ENCODE measurements at regions not wholly inside any gene's neighbourhood (a gene's known extent, or its start where the extent isn't known, plus 50 kb on each side); places are given as distances from the start of the nearest gene placed in this dataset.

DNA sequence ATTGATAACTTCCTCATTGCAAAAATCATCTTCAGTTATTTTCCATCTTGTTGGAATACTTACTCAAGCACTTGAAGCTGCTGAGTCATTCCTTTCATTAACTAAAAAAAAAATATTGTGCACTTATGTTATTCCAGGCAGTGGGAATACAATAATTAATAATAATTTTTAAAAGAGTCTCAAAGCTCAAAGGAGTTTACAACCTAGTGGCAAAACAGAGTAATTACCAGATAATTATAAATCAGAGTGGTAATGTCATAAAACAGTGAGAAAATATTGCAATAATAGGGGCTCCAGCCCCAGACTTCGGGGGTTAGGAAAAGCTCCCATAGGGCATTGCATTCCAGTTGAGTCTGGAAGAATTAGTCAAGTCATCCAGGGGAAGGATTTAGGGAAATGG, 79.6 kb downstream of the DDX53 start:
- no TSS peak for BruUV-seq (replicated peaks)
- H3K9ac ChIP-seq (ENCODE audit: low read length) = no peak overlapping the region
- intact Hi-C loops (cut with micrococcal nuclease) = no loop called here
- no peaks in the 10 kb centered on the region for H3K36me3 ChIP-seq (ENCODE audit: control insufficient read depth in 1 of 2, insufficient read depth in 2 of 2, low read length in 2 of 2)
- no peaks in the 10 kb centered on the region for H4K20me1 ChIP-seq (ENCODE audit: insufficient read depth)
- H3K4me3 ChIP-seq (replicated peaks in 1 of 2; ENCODE audit: low read depth in 1 of 2, low read length in 2 of 2) = no peak overlapping the region
- ATAC-seq (no peak), DNase-seq (ENCODE audit: low read depth, low spot score) (no peak)
- H2AFZ ChIP-seq (ENCODE audit: low read depth, low read length, poor library complexity, severe bottlenecking) = no peak overlapping the region
- no peaks in the 10 kb centered on the region for H3K27me3 ChIP-seq (ENCODE audit: insufficient read depth, low read length)
- TF ChIP-seq EZH2phosphoT487 (IDR thresholded peaks at IDR 0.05; ENCODE audit: borderline replicate concordance) (no peak), MAX (IDR thresholded peaks at IDR 0.05) (no peak), JUND (IDR thresholded peaks at IDR 0.05) (no peak), SIN3A (IDR thresholded peaks at IDR 0.05; ENCODE audit: low read depth) (no peak), ZNF274 (IDR thresholded peaks at IDR 0.05; ENCODE audit: low read depth, low read length) (no peak), ZFX (IDR thresholded peaks at IDR 0.05) (no peak), POLR2AphosphoS5 (IDR thresholded peaks at IDR 0.05; ENCODE audit: low read depth, low read length) (no peak), CEBPB (IDR thresholded peaks at IDR 0.05; ENCODE audit: low read depth) (no peak), SRF (IDR thresholded peaks at IDR 0.05; ENCODE audit: low read depth) (no peak), CBX3 (IDR thresholded peaks at IDR 0.05; ENCODE audit: low read depth) (no peak), POLR2A (IDR thresholded peaks at IDR 0.05; ENCODE audit: borderline replicate concordance, extremely low read depth, insufficient read depth, insufficient read length) (no peak), EZH2 (IDR thresholded peaks at IDR 0.05) (no peak), CTCF (IDR thresholded peaks at IDR 0.05 in 2 of 3, conservative IDR thresholded peaks at IDR 0.05 in 1 of 3; ENCODE audit: borderline replicate concordance in 1 of 3, insufficient read depth in 1 of 3, low read depth in 2 of 3, low read length in 2 of 3) (no peak; a peak in 1 of 6 replicates), EGR1 (IDR thresholded peaks at IDR 0.05; ENCODE audit: low read depth) (no peak), RAD21 (IDR thresholded peaks at IDR 0.05; ENCODE audit: low read depth) (no peak), ELF1 (IDR thresholded peaks at IDR 0.05; ENCODE audit: borderline replicate concordance, low read depth) (no peak), YY1 (IDR thresholded peaks at IDR 0.05; ENCODE audit: extremely low read depth, insufficient replicate concordance, low read depth, low read length) (no peak)
- TF ChIP-seq, protein P1, sequence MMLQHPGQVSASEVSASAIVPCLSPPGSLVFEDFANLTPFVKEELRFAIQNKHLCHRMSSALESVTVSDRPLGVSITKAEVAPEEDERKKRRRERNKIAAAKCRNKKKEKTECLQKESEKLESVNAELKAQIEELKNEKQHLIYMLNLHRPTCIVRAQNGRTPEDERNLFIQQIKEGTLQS (IDR thresholded peaks at IDR 0.05) = no peak
- TF ChIP-seq, protein P2, sequence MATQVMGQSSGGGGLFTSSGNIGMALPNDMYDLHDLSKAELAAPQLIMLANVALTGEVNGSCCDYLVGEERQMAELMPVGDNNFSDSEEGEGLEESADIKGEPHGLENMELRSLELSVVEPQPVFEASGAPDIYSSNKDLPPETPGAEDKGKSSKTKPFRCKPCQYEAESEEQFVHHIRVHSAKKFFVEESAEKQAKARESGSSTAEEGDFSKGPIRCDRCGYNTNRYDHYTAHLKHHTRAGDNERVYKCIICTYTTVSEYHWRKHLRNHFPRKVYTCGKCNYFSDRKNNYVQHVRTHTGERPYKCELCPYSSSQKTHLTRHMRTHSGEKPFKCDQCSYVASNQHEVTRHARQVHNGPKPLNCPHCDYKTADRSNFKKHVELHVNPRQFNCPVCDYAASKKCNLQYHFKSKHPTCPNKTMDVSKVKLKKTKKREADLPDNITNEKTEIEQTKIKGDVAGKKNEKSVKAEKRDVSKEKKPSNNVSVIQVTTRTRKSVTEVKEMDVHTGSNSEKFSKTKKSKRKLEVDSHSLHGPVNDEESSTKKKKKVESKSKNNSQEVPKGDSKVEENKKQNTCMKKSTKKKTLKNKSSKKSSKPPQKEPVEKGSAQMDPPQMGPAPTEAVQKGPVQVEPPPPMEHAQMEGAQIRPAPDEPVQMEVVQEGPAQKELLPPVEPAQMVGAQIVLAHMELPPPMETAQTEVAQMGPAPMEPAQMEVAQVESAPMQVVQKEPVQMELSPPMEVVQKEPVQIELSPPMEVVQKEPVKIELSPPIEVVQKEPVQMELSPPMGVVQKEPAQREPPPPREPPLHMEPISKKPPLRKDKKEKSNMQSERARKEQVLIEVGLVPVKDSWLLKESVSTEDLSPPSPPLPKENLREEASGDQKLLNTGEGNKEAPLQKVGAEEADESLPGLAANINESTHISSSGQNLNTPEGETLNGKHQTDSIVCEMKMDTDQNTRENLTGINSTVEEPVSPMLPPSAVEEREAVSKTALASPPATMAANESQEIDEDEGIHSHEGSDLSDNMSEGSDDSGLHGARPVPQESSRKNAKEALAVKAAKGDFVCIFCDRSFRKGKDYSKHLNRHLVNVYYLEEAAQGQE (IDR thresholded peaks at IDR 0.05; ENCODE audit: low read depth) = no peak
- TF ChIP-seq, protein P3, sequence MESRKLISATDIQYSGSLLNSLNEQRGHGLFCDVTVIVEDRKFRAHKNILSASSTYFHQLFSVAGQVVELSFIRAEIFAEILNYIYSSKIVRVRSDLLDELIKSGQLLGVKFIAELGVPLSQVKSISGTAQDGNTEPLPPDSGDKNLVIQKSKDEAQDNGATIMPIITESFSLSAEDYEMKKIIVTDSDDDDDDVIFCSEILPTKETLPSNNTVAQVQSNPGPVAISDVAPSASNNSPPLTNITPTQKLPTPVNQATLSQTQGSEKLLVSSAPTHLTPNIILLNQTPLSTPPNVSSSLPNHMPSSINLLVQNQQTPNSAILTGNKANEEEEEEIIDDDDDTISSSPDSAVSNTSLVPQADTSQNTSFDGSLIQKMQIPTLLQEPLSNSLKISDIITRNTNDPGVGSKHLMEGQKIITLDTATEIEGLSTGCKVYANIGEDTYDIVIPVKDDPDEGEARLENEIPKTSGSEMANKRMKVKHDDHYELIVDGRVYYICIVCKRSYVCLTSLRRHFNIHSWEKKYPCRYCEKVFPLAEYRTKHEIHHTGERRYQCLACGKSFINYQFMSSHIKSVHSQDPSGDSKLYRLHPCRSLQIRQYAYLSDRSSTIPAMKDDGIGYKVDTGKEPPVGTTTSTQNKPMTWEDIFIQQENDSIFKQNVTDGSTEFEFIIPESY (IDR thresholded peaks at IDR 0.05; ENCODE audit: extremely low read depth, insufficient replicate concordance, low read length) = no peak
- no peak overlapping the region for H3K4me2 ChIP-seq (ENCODE audit: low read length)
- H3K9me2 ChIP-seq (ENCODE audit: insufficient read depth) = no peaks in the 10 kb centered on the region
- no peaks in the 10 kb centered on the region for H3K9me3 ChIP-seq (ENCODE audit: control insufficient read depth in 1 of 2, insufficient read depth in 1 of 2, low read depth in 1 of 2, low read length in 2 of 2)
- ChIA-PET POLR2A (no interaction called here), CTCF (interaction anchor here (0.6 to 1.3 kb wide), 2 partner anchors 9 to 239 kb away, joined by 3 read pairs; no protein-coding TSS in a partner anchor), RAD21 (ENCODE audit: low non-redundant PET in 1 of 2, low total read pairs in 2 of 2, uncharacterized antibody in 2 of 2, unreplicated experiment in 2 of 2) (no interaction called here)
- no peaks in the 10 kb centered on the region for H3K79me2 ChIP-seq (ENCODE audit: insufficient read depth, low read length)
- H3K27ac ChIP-seq (ENCODE audit: low read depth, low read length) = no peak overlapping the region
- H3K4me1 ChIP-seq (ENCODE audit: control insufficient read depth in 1 of 2, insufficient read depth in 2 of 2, low read length in 2 of 2) = no peaks in the 10 kb centered on the region
